HG02885 (cell line): ENCODE measurements at regions not wholly inside any gene's neighbourhood (a gene's known extent, or its start where the extent isn't known, plus 50 kb on each side); places are given as distances from the start of the nearest gene placed in this dataset.
"Not testable (repeated sequence)": the region's sequence is repeated elsewhere in the genome, so short reads cannot be mapped to it uniquely, and the experiment has no call there.

Source experiments
- ATAC-seq: cut with Tn5 transposase; IDR thresholded peaks from one replicate; pipeline ENCODE4 v1.9.1; 2021; ENCODE audit warnings: mild to moderate bottlenecking; ENCODE audit not compliant: unreplicated experiment, poor library complexity

DNA sequence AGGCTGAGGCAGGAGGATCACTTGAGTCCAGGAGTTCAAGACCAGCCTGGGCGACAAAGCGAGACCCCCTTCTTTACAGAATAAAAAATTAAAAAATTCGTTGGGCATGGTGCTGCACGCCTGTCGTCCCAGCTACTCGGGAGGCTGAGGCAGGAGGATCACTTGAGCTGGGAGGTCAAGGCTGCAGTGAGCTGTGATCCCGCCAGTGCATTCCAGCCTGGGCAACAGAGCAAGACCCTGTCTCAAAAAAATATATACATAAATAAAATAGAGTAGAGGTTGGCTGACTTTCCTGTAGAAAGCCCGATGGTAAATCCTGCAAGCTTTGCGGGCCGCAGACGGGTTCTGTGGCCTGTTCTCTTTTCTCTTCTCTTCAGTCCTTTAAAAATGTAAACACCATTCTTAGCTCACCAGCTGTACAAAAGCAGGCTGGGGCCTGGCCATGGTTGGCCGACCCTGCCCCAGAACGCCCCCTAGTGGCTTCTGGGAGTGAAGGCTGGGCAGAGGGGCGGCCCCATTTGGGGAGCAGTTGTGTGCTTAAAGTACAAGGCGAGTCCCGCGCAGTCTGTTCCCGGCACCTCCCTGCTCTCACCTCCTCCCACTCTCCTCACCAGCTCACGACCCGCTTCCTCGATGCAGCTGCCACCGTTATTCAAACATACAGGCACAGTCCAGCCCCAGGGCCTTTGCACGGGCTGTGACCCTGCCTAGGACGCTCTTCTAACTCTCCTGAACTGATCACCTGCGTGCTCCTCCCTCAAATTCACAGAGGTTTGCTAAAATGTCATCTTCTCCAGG, 109.5 kb downstream of the CRLF3 start:
- peak; percentile 58 for ATAC-seq

- ATAC-seq = not testable (repeated sequence)
These were observed 110.7 kb downstream of the CRLF3 start for GRCh38 chr17:30713805-30714204.

DNA sequence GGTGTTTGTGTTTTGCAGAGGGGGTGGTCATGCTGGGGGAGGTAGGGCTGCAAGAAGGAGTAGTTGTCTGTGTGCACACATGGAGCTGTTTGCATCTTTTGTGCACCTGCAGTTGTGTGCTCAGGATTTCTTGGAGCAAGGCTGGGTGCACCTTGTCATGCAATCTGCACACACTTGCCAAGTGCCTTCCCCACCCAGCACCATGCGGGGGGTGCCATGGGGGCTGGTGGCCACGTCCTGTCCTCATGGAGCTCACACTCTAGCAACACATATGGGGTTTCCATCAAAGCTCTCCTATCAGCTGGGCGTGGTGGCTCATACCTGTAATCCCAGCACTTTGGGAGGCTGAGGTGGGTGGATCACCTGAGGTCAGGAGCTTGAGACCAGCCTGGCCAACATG, 111.6 kb downstream of the CRLF3 start:
- not testable (repeated sequence) for ATAC-seq

DNA sequence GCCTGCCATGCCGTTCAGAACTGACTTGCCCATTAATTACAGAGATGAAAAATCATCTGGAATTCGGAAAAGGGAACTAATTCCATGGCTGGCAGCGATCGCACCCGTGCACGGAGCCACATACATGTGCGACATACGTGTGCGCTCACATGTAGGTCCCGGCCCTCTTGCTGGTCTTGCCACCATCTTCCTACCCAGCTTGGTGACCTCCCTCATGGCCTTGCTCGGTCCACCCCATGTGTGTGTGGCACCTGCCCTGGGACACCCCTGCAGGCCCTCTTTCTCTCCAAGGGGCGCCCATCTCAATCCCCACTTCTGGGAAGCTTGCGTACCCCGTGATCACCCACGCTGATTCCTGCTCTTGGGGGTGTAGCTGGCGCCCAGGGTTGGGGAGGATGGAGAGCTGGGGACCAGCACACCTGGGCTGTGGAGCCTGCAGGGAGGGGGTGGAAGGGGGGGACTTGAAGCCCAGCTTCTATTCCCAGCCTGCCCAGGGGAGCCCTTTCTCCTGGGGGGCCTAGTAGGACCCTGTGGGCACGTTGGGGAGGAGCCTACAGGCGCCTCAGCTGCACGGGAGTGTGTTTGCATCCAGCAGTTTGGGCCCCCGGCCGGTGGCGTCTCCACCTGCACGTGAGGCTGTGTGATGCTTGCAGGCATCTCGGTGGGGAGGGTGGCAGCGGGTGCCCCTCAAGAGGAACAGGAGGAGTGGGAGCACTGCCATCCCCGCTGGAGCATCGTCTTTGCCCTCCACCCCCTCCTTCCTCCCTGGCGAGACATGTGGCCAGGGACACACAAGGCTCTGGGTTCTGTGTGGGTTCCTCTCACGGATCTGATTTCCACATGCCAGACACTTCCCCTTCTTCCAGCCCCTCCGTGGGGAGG, 112.6 kb downstream of the CRLF3 start:
- not testable (repeated sequence) for ATAC-seq

DNA sequence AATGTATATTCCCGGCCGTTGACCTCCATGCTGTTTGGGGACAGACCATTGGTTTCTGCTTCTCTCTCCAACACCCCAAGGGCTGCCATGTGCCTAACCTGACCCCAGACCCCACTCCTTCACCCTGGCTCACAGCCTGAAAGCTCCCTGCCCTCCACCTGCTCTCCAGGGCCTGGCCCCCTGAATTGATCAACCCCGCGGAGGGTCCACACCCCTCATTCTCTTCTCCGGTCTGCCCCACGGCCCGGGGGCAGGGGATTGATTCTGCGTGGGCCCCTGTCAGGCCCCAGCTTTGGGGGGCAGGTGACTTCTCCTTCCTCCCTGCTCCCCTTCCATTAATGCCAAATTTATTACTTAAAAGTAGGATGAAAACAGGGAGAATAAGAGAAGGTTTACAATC, 113.3 kb downstream of the CRLF3 start:
- not testable (repeated sequence) for ATAC-seq

- ATAC-seq = not testable (repeated sequence)
These were observed 114.0 kb downstream of the CRLF3 start for GRCh38 chr17:30710276-30711088.

DNA sequence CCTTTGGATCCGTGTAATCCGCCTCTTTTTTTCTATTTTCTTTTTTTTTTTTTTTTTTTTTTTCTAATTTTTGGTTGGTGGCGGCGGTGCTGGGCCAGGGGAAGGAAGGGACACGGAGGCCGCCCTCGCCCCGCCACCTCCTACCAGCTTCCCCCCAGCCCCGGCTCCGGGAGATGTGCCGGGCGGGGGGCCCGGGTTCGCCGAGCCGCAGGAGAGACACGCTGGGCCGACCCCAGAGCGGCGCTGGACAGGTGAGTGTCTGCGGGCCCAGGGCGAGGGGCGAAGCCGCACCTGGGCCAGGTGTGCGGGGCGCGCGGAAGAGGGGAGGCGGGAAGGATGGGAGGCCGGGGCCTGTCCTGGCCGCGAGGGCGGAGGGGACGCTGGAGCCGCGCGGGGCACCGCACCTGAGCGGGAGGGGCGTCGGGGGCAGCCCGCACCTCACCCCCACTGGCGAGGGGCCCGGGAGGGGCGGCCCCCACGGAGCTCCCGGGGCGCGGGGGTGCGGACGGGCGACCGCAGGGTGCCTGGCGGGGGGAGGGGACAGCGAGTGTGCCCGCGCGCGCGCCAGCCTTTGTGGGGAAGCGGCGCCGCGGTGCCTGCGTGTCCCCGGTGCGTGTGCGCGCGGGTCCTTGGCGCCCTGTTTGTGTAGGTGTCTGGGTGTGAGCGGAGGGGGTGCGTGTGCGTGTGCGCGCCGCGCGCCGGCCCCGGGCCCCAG, 114.8 kb downstream of the CRLF3 start:
- ATAC-seq = not testable (repeated sequence)

- peak; percentile 8 for ATAC-seq
These were observed 115.4 kb downstream of the CRLF3 start for GRCh38 chr17:30709096-30709495.

DNA sequence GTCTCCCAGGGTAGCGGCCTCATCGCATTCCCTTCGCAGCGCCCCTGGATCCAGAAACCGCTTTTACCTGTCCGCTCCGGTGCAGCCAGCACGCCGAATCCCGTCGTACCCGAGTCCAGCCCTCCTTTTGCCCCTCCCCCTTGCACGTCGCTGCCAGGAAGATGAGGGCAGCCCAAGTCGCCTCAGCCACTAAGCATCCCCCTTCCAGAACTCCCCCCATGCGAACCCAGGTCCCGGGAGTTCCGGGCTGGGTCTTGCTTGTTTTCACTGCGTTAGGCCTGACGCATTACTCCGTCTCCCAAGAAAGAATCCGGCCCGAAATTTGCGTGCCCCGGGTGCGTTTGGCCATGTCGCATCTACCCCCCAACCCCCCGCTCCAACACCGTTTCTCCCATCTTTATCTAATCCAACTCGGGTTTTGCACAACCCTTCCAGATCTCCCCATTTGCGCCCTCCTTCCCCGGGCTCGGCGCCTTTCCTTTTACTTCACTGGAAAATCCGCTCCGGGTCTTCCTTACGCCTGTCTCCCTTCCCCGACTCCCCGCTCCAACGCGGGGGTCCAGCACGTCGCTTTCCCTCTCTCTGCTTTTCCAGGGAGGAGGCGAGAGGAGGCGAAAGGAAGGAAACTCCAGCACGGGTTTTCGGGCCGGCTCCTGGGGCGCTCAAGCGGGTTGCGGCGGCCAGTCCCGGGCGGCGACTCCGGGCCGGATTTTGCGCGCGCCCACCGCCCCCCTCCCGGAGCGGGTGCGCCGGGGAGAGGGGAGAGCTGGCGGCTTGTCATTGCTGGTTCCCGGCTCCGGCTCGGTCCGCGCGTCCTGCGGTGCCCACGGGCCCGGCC, 116.0 kb downstream of the CRLF3 start:
- peak; percentile 50 for ATAC-seq

GRCh38 chr17:30707724-30708240, 116.7 kb downstream of the CRLF3 start:
- ATAC-seq = not testable (repeated sequence)

DNA sequence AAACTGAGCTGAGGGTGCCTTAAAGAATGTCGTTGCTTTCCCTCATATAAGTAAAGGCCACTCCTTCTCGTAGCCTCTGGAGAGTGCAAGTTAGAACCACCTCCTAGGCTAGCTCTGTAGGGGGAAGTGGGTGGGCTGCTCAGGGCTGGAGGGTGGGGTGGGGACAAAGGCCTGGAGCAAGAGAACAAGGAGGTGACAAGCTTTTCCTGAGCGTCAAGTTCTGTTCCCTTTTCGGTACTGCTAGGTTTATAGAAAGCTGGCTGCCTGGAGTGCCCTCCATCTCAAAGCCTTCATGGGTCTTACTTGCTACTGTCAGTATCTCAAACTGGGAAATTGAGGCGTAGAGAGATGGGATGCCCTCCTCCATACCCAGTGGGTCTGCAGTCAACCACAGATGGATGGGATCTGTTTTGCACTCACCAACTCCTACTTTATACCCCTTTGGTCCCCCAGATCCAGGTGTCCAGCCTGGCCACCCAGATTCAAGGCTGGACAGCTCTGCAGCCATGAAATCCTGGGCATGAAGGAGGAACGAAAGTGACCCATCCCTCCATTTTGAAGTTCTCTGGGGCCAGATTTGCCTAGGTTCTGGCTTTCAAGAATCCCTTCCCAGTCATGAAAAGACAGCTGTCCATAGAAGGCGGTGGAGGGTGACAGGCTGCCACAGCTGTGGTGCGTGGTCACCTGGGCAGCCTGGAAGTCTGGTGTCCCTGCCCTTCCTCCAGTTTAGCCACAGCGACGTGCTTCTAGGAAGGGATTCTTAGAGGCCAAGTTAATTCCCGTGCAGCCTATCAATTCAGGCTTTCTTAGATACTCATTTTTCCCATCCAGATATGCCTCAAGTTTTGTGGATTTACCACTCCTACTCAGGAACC, 117.8 kb downstream of the CRLF3 start:
- not testable (repeated sequence) for ATAC-seq

DNA sequence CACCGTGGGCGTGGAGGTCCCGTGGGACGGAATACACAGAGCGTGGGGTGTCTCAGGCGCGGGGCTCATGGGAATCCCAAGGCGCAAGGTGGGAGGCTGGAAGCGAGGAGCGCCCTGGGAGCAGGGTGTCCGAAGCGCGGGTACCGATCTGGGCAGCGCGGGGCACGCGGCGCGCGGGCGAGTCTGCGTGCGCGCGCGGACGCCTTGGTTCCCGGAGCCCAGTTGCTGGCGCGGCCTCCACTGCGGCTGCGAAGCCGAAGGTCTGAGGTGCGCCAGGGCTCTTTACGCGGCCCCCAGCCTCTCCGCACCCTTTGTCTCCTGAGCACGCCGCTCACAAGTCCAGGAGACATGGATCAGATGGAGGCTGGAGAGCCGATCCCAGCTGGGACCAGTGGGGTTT, 118.5 kb downstream of the CRLF3 start:
- not testable (repeated sequence) for ATAC-seq

DNA sequence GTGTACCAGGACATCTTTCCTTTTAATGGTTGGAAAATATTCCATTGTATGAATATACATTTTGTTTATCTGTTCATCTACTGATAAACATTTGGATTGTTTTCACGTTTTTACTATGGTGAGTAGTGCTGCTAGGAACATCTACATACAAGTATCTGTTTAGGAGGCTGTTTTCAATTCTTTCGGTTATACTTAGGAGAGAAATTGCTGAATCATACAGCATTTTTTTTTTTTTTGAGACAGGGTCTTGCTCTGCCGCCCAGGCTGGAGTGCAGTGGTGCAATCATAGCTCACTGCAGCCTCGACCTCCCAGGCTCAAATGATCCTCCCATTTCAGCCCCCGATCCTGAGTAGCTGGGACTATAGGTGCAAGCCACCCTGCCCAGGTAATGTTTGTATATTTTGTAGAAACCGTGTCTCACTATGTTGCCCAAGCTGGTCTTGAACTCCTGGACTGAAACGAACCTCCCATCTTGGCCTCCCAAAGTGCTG, 122.9 kb downstream of the CRLF3 start:
- ATAC-seq = no peak

- ATAC-seq = not testable (repeated sequence)
These were observed 123.7 kb downstream of the CRLF3 start for GRCh38 chr17:30700833-30701232.

GRCh38 chr17:30697619-30698460, 126.7 kb downstream of the CRLF3 start:
- not testable (repeated sequence) for ATAC-seq

DNA sequence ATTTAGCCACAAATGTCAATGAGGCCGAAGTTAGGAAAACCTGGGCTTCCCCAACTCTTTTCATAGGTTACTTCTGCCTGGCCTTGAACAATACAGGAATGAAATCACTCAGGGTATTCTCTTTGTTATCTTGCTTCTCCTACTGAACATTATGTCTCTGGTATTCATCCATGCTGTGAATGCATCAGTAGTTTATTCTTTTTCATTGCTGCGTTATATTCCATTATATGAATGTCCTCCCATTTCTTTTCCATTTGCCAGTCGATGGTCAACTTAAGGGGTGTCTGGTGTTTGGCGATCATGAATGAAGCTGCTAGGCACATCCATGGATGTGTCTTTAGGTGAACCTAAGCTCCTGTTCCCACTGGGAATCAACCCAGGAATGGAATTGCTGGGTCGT, 128.3 kb downstream of the CRLF3 start:
- no peak for ATAC-seq
